ENCODE measurements at regions not wholly inside any gene's neighbourhood (a gene's known extent, or its start where the extent isn't known, plus 50 kb on each side); places are given as distances from the start of the nearest gene placed in this dataset.

DNA sequence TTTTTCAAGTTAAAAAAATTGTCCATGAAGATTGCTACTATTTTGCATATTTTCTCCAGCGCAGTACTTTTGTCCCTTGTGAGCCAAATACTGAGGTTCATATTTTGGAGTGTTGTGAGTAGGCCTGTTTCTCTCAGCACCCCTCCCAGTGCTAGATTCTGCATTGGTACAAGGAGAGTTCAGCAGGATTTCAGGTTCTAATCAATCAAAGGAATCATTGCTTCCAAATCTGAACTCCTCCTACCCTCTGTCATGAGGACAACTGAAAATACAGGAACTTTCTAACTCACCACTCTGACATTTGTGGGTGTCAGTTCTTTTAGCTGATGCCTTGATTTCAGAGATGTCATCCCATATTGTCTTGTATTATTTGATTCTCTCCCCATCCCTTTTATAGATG lies 299.9 kb downstream of the FZD1 start:
- Histone ChIP-seq H3K27ac (no peak overlapping the region), H3K9me3 (no peaks in the 10 kb centered on the region), H3K27me3 (no peaks in the 10 kb centered on the region), H3K4me1 (no peaks in the 10 kb centered on the region), H3K4me3 (no peak overlapping the region), H3K36me3 (no peaks in the 10 kb centered on the region)
- no peak for TF ChIP-seq POLR2A (IDR thresholded peaks at IDR 0.05)
- TF ChIP-seq POLR2AphosphoS5 (IDR thresholded peaks at IDR 0.05) = no peak
- ATAC-seq (ENCODE audit: low FRiP score in 2 of 2) (no peak), DNase-seq (no peak)
- 94 to 100% methylated on average over 1 of the region's 1 CpG for WGBS, 2 donors

- TF ChIP-seq EP300 (IDR thresholded peaks at IDR 0.05) (no peak), POLR2AphosphoS5 (IDR thresholded peaks at IDR 0.05) (no peak), POLR2A (IDR thresholded peaks at IDR 0.05) (no peak), CTCF (IDR thresholded peaks at IDR 0.05) (no peak)
- 91% methylated on average over 1 of the region's 1 CpG for WGBS, 2 donors
- no peak overlapping the region for H3K4me3 ChIP-seq
Measured at GRCh38 chr7:91564541-91564940, 300.3 kb downstream of the FZD1 start.

DNA sequence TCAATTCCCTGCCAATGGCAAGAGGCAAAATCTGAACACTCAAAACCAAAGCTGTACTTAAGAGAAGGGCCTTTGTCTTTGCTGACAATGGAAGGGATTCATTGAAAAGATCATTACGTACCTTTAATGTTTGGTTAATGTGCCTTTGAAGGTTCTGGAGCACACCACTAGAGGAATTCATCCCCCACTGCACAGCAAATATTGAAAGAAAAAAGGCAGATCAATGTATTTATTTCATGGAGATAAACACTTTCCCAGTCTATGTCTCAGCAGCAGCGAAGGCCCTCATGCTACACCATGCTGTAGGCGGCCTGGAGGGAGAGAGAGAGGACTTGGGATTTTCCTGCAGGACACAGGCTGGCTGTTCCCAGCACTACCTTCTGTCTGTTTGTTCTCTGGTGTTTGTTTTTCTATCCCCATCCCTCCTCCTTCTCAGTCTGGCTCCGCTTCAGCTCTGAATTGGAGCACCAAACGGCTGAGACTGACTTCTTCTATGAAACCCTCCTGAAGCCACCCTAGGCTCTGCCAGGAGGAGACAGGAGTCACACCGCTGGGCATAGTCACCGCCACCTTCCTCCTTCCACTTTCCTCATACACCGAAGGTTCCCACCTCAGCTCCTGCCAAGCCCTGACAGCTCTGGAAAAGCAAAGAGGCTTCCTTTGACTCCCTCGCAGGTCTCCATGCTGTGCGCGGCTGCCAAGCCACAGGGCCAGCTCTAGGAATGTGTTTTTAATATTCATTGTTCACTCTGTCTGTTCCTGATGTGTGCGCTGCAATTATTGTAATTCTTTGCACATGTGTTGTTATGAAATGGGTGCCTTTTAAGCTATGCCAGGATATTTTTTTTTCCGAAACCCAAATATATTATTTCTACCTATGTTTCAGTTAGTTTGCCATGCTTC lies 301.5 kb downstream of the FZD1 start:
- no peaks in the 10 kb centered on the region for H3K27me3 ChIP-seq
- ATAC-seq (ENCODE audit: low FRiP score in 2 of 2) = peak in 1 of 2 donors; percentile 56
- H3K4me1 ChIP-seq = no peaks in the 10 kb centered on the region
- H3K36me3 ChIP-seq = no peaks in the 10 kb centered on the region
- no peak for TF ChIP-seq POLR2A (IDR thresholded peaks at IDR 0.05)
- TF ChIP-seq CTCF (IDR thresholded peaks at IDR 0.05) = no peak
- TF ChIP-seq EP300 (IDR thresholded peaks at IDR 0.05) = no peak
- no peak for TF ChIP-seq POLR2AphosphoS5 (IDR thresholded peaks at IDR 0.05)
- 59 to 65% methylated on average over 13 of the region's 13 CpGs for WGBS, 2 donors
- DNase-seq = peak in 1 of 2 donors; percentile 24
- H3K4me3 ChIP-seq = no peak overlapping the region
- no peaks in the 10 kb centered on the region for H3K9me3 ChIP-seq
- no peak overlapping the region for H3K27ac ChIP-seq

More at GRCh38 chr7:91564541-91564940, 300.3 kb downstream of the FZD1 start:
- H3K36me3 ChIP-seq = no peaks in the 10 kb centered on the region
- no peaks in the 10 kb centered on the region for H3K27me3 ChIP-seq
- H3K4me1 ChIP-seq = no peaks in the 10 kb centered on the region
- no peaks in the 10 kb centered on the region for H3K9me3 ChIP-seq
- ATAC-seq (ENCODE audit: low FRiP score in 2 of 2) = no peak
- no peak for DNase-seq
- no peak overlapping the region for H3K27ac ChIP-seq

DNA sequence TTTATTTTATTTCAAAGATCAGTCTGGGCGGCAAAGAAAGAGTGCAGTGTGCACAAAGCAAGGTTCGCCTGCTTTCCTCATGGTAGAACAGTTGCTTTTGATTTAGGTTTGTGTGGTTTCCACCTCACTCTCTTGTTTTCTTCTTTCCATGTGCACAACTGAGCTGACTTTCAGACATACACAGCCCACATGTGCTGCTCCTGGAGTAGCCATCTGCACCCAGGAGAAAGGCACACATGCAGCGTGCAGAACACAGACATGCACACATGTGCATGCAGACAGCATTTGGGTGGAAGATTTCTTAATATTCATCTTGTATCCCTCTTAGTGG lies 302.1 kb downstream of the FZD1 start:
- no peaks in the 10 kb centered on the region for H3K36me3 ChIP-seq
- DNase-seq (no peak), ATAC-seq (ENCODE audit: low FRiP score in 2 of 2) (no peak)
- H3K27me3 ChIP-seq = no peaks in the 10 kb centered on the region
- H3K27ac ChIP-seq = no peak overlapping the region
- no peaks in the 10 kb centered on the region for H3K4me1 ChIP-seq
- 88 to 89% methylated on average over 3 of the region's 3 CpGs for WGBS, 2 donors
- no peaks in the 10 kb centered on the region for H3K9me3 ChIP-seq
- TF ChIP-seq CTCF (IDR thresholded peaks at IDR 0.05) (no peak), EP300 (IDR thresholded peaks at IDR 0.05) (no peak), POLR2AphosphoS5 (IDR thresholded peaks at IDR 0.05) (no peak), POLR2A (IDR thresholded peaks at IDR 0.05) (no peak)
- no peak overlapping the region for H3K4me3 ChIP-seq

DNA sequence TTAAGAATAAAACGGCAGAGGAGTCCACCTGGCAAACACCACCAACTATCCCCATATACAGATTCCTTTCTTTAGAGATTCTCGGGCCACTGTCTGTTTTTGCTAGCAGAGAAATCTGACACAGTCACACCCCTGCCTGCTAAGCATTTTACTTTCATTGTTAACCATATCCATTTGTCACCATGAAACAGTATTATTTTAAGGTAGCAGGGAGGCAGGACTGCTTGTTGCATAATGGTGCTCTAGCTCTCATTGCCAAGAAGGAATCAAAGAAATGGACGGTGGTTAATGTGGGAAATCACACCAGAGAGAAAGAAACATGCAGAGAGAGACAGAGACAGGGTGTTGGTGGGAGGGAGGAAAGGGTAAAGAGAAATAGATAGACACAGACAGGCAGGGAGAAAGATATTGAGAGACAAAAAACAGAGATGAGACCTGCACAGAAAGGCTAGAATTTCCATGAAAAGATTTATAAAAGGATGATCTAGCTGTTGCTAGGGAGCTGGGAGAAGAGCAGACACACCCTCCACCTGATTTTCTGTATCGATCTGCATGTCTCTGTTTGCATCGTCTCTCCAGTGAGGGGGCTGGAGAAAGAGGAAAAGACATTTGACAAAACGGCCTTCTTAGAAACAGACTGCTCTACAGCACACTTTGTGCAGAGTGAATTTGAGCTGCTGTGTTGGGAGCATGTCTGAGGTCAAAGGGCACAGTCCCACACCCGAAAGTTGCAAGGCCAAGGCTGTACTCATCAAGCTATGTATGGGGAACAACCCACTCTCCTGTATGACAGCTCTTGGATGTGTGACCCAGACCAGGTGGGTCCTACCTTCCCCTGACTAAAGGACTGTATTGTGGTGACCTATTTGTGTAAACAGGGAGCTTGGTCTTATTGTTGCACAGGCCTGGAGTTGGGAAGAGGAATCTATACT lies 303.1 kb downstream of the FZD1 start:
- no peak overlapping the region for H3K4me3 ChIP-seq
- WGBS, 2 donors = 75 to 76% methylated on average over 7 of the region's 7 CpGs
- no peak for ATAC-seq (ENCODE audit: low FRiP score in 2 of 2)
- no peaks in the 10 kb centered on the region for H3K36me3 ChIP-seq
- no peaks in the 10 kb centered on the region for H3K9me3 ChIP-seq
- no peaks in the 10 kb centered on the region for H3K27me3 ChIP-seq
- no peak for DNase-seq
- H3K27ac ChIP-seq = no peak overlapping the region
- TF ChIP-seq POLR2AphosphoS5 (IDR thresholded peaks at IDR 0.05) (no peak), CTCF (IDR thresholded peaks at IDR 0.05) (no peak), EP300 (IDR thresholded peaks at IDR 0.05) (no peak), POLR2A (IDR thresholded peaks at IDR 0.05) (no peak)
- no peaks in the 10 kb centered on the region for H3K4me1 ChIP-seq
